Stimulated activated CD8-positive, alpha-beta memory T cell treated with anti-CD3 and anti-CD28 coated beads, Interleukin-4, amount 100 ng/mL, for 24 hours (primary cell): ENCODE measurements at regions not wholly inside any gene's neighbourhood (a gene's known extent, or its start where the extent isn't known, plus 50 kb on each side); places are given as distances from the start of the nearest gene placed in this dataset.
"Not testable (repeated sequence)": the region's sequence is repeated elsewhere in the genome, so short reads cannot be mapped to it uniquely, and the experiment has no call there.

ENCODE experiments used
- DNase-seq: peaks from one replicate; pipeline ENCODE4 v3.0.0-alpha.2; 2020; ENCODE audit warnings: low read depth

GRCh38 chr14:54010981-54011380 is 54.4 kb upstream of the BMP4 start:
- no peak for DNase-seq

DNA sequence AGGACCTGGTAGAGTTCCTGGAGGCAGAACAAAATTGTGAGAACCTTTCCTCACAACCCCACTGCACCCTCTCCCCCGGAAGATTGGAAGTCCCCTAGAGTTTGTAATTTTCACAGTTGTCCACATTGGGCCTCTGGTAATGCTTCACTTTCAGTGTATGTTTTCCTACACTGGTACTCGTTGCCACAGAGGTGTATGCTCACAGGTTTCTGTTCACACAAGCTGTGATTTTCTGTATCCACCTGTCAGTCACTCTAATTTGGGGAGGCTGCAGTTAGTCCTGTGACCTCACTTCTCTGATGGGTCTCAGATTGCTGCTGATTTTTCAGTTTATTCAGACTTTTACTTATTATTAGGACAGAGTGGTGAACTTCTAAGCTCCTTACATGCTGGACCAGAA is 66.4 kb upstream of the BMP4 start:
- no peak for DNase-seq

DNA sequence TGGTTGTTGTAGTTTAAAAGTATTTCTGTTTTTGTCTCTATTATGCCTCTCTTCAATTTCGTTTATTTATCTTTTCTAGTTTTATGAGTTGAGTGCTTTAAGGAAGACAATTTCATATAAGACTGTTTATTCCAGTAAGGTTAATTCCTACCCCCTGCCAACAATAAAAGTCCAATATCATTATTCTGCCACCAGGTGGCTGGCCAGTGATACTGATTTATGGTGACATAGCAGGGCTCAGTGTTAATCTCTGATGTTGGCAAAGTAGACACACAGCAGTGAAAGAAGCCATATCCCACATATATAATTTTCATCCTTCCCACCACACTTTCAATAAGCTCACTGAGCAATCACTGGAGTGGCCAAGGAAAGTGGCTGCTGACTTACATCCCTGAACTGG is 69.0 kb upstream of the BMP4 start:
- no peak for DNase-seq

- no peak for DNase-seq
These were observed 70.0 kb upstream of the BMP4 start for GRCh38 chr14:54026671-54027070.

- not testable (repeated sequence) for DNase-seq
These were observed 74.4 kb upstream of the BMP4 start for GRCh38 chr14:54030996-54031395.

DNA sequence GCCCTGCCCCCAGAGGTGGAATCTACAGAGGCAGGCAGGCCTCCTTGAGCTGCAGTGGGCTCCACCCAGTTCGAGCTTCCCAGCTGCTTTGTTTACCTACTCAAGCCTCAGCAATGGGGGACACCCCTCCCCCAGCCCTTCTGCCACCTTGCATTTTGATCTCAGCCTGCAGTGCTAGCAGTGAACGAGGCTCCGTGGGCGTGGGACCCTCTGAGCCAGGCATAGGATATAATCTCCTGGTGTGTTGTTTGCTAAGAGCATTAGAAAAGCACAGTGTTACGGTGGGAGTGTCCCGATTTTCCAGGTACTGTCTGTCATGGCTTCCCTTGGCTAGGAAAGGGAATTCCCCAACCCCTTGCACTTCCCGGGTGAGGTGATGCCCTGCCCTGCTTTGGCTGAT is 76.7 kb upstream of the BMP4 start:
- DNase-seq = not testable (repeated sequence)

DNA sequence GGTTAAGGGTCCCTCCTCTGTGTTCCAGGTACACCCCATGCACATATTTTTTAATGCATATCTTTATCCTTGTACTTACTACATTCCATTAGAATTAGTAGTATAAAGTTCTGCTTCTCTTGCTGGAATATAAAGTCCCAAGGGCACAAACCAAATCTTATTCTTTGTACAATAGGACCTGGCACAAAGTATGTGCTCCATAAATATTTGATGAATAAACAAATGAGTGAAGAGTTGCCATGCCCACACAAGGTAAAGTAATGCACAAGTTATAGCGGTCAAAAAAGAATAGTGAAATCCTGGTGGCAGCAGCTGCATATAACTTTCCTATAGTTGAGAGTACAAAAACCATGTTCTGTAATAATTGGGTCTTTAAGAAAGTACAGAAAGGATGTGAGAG is 82.1 kb upstream of the BMP4 start:
- no peak for DNase-seq

GRCh38 chr14:54039311-54039710 is 82.7 kb upstream of the BMP4 start:
- DNase-seq = no peak

DNA sequence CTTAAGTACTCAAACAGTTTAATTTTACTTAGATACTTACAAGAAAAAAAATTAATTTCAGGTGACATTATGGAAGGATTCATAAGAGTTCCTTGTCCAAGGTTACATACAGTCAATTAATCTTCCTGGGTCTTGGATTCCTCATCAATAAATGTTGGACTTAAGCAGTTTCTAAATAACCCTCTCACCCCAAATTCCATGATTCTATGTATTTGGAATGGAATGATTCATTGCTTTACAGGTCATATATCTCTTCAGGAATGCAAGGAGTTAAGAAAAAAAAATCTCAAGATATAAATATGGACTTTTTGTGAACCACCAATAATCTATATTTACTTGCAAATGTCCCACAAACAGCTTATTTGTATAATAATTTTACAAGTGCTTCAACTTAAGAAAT is 84.2 kb upstream of the BMP4 start:
- no peak for DNase-seq

- no peak for DNase-seq
These were observed 89.6 kb upstream of the BMP4 start for GRCh38 chr14:54046250-54046649.

- DNase-seq = no peak
These were observed 91.2 kb upstream of the BMP4 start for GRCh38 chr14:54047645-54048308.

GRCh38 chr14:54048311-54048710 is 91.7 kb upstream of the BMP4 start:
- no peak for DNase-seq

GRCh38 chr14:54048736-54049135 is 92.1 kb upstream of the BMP4 start:
- DNase-seq = no peak

DNA sequence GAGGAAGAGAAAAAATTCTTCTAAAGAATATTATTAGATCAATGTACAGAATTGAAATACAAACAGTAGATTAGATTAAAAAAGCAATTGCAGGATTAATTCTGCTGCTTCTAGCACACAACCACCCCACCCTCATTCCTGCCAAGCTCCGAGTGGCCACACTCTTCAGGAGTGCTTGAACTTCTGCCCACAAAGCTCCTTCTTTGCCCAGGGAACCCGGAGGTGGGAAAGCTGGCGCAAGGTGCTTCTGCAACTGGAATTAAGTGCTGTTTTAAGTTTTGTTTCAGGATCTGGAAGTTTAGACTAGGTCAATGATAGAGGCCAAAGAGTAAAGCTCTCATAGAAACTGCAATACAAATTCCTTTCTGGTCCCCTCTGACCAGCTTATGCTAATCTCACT is 94.1 kb upstream of the BMP4 start:
- DNase-seq = no peak

DNA sequence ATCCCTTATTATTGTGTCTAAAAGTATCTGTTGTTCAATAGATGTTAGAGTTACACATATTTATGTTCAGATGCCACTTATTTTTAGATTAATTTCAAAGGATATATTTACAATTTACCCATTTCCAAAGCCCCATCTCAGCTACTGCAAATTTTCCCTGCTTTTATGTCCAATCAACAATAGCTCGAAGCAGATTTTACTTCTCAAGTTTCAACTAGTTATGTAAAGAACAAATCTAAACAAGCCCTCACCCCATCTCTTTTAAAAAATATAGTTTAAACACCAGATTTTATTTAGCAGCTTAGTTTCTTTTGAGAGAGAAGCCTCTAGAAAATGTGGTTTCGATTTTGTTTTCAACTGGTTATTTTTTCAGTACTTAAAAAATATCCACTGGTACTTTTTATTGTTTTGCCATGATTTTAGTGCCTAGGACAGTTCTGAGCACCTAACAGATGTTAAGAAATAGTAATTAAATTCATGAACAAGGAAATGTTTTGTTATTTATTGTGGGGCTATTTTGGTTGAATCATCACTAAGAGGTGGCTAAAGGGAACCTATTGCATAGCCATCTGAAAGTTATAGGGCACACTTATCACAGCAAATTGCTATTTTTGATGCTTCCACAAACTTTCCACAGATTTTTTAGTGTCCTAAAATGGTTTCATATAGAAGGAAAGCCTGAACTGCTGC is 96.2 kb upstream of the BMP4 start:
- DNase-seq = no peak

DNA sequence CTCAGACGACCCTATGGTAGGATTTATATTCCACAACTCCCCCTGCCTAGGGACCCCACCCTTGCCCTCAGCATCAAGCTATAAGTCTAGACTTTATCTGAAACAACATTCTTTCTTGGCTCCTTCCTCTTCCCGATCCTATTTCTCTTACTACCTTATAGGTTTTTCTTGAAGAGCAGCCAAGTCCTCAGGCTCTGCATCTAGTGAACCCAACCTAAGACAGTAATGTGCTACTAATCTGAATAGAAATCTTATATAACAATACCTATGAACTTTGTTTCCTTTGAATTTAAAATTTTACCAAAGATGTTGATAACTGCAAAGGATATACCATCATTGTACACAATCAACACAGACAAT is 96.7 kb upstream of the BMP4 start:
- no peak for DNase-seq

- DNase-seq = no peak
These were observed 101.9 kb upstream of the BMP4 start for GRCh38 chr14:54058505-54058904.

DNA sequence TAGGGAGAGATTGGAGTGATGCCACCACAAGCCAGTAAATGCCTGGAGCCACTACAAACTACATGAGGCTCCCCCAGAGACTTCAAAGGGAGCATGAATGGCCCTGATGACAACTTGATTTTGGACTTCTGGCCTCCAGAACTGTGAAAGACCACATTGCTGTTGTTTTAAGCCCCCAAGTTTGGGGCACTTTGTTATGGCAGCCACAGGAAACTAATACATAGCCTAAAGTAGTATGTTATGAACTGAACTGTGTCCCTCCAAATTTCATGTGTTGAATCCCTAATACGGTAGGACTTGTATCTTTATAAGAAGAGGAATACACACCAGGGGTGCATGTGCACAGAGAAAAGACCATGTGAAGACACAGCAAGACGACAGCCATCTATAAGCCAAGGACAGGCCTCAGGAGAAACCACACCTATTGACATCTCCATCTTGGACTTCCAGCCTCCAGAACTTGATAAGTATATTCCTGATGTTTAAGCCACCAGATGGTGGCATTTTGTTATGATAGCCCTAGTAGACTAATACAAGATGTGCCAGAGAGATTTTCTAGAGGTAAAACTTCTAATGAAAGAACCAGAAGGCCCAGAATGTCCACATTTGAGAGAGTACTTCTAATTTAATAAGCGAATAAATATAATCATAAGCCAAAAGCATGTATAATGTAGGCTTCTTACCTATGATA is 127.1 kb upstream of the BMP4 start:
- no peak for DNase-seq

GRCh38 chr14:54085232-54085761 is 128.7 kb upstream of the BMP4 start:
- DNase-seq = no peak

GRCh38 chr14:54085841-54086240 is 129.2 kb upstream of the BMP4 start:
- DNase-seq = no peak

- DNase-seq = no peak
These were observed 130.1 kb upstream of the BMP4 start for GRCh38 chr14:54086767-54087166.

- DNase-seq = no peak
These were observed 130.8 kb upstream of the BMP4 start for GRCh38 chr14:54087376-54087775.

DNA sequence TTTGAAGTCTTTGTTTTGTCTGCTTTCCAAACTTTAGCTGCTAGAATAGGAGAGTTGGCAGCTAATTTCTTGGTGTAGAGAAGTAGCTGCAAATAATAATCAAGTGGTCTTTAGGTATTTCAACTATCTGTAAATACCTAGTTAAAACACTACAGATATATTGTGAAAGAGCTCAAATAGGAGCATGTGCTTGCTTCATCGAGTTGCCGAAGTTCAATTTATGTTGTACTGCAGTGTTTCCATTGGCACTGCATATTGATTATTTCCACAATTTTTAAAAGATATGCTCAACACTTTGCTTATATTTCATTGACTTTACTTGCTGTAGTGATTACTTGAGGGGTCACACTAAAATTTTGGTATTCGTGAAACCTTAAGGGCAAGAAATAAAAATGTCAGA is 131.6 kb upstream of the BMP4 start:
- no peak for DNase-seq
